GM12892 (cell line): ENCODE measurements at regions not wholly inside any gene's neighbourhood (a gene's known extent, or its start where the extent isn't known, plus 50 kb on each side); places are given as distances from the start of the nearest gene placed in this dataset.

ENCODE experiments used
- DNase-seq: peaks from one replicate; pipeline ENCODE4 v3.0.0; 2011; ENCODE audit not compliant: insufficient read length
- FAIRE-seq: peaks from 2 replicates; lab custom pipeline; 2011; peaks lifted over from hg19 to GRCh38; lab: Jason Lieb, UNC
- POLR2A ChIP-seq: IDR thresholded peaks from 2 replicates; pipeline ENCODE4 v1.6.1; 2011; ENCODE audit warnings: low read depth, low read length, control low read depth
- POLR2AphosphoS5 ChIP-seq: IDR thresholded peaks from 2 replicates; pipeline ENCODE4 v1.6.1; 2011; ENCODE audit warnings: low read depth, low read length, control low read depth
- TAF1 ChIP-seq: IDR thresholded peaks from 2 replicates; pipeline ENCODE4 v1.6.1; 2011; ENCODE audit warnings: low read depth, mild to moderate bottlenecking, control low read depth, low read length, borderline replicate concordance

DNA sequence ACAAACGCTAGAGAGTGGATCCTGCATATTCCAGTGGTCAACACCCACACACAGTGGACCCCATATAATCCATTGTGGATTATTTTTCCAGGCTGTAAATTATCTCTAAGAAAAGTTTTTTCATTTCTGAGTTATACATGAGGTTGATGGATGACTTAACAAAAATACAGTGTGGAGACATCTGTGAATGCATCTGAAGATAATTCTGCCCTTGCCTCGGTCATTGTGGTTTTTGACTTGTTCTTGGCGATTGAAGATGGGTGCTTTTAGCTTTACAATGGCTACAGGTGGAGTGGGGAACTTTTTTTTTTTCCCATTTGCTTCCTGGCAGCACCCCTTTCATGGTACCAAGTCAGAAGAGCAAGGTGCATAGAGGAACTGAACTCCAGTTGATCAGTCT is 242.7 kb downstream of the MYLK4 start:
- TF ChIP-seq TAF1 (no peak), POLR2A (no peak), POLR2AphosphoS5 (no peak)
- no peak for FAIRE-seq
- no peak for DNase-seq

- no peak for TF ChIP-seq TAF1
- TF ChIP-seq POLR2A: no peak
- TF ChIP-seq POLR2AphosphoS5: no peak
- FAIRE-seq (no peak), DNase-seq (no peak)
Observed at GRCh38 chr6:2507521-2508037, 243.1 kb downstream of the MYLK4 start.

DNA sequence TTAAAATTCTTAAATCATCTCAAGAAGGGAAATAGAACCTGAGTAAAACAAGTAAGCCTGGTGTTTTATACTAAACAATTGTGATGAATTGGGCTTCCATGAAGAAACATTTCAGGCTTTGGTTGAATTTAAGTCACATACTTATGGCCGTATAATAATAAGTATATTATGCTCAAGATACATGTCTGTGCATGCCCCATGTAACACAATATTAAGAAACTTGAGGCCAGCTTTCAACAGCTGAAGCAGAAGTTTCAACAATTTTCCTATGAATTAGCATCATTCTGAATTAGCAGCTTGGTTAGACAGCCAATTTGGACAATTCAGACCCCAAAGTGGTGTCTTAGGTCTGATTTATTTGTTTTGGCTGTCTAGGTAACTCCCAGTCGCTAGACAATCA is 243.7 kb downstream of the MYLK4 start:
- DNase-seq (no peak), FAIRE-seq (no peak)
- TF ChIP-seq POLR2A (no peak), POLR2AphosphoS5 (no peak), TAF1 (no peak)

- no peak for DNase-seq
- no peak for TF ChIP-seq POLR2AphosphoS5
- TF ChIP-seq POLR2A: no peak
- TF ChIP-seq TAF1: no peak
- FAIRE-seq: no peak
Observed at GRCh38 chr6:2505624-2506023, 245.1 kb downstream of the MYLK4 start.

- TF ChIP-seq POLR2AphosphoS5 (no peak), TAF1 (no peak), POLR2A (no peak)
- no peak for FAIRE-seq
- no peak for DNase-seq
Observed at GRCh38 chr6:2504495-2505064, 246.1 kb downstream of the MYLK4 start.

GRCh38 chr6:2503816-2504494 is 246.8 kb downstream of the MYLK4 start:
- no peak for TF ChIP-seq POLR2AphosphoS5
- TF ChIP-seq TAF1: no peak
- TF ChIP-seq POLR2A: no peak

GRCh38 chr6:2502998-2503674 is 247.6 kb downstream of the MYLK4 start:
- DNase-seq: no peak
- FAIRE-seq: no peak
- no peak for TF ChIP-seq POLR2AphosphoS5
- TF ChIP-seq TAF1: no peak
- TF ChIP-seq POLR2A: no peak

More at GRCh38 chr6:2503816-2504494, 246.8 kb downstream of the MYLK4 start:
- FAIRE-seq (no peak), DNase-seq (no peak)

GRCh38 chr6:2502096-2502997 is 248.4 kb downstream of the MYLK4 start:
- FAIRE-seq (no peak), DNase-seq (no peak)
- TF ChIP-seq POLR2AphosphoS5: no peak
- TF ChIP-seq POLR2A: no peak
- no peak for TF ChIP-seq TAF1

- FAIRE-seq: no peak
- TF ChIP-seq POLR2A (no peak), POLR2AphosphoS5 (no peak), TAF1 (no peak)
- DNase-seq: no peak
Observed at GRCh38 chr6:2497922-2498623, 252.6 kb downstream of the MYLK4 start.

- DNase-seq (no peak), FAIRE-seq (no peak)
- TF ChIP-seq TAF1 (no peak), POLR2A (no peak), POLR2AphosphoS5 (no peak)
Observed at GRCh38 chr6:2496291-2496690, 250.9 kb upstream of the GMDS start.

- FAIRE-seq: no peak
Observed at GRCh38 chr6:2492686-2493523, 247.5 kb upstream of the GMDS start.

More at GRCh38 chr6:2492686-2493523, 247.5 kb upstream of the GMDS start:
- no peak for DNase-seq
- TF ChIP-seq POLR2A: no peak
